Thyroid gland (tissue), 4 donors: ENCODE measurements at regions not wholly inside any gene's neighbourhood (a gene's known extent, or its start where the extent isn't known, plus 50 kb on each side); places are given as distances from the start of the nearest gene placed in this dataset.

ENCODE experiments used
- POLR2A ChIP-seq, 2 donors: fragments of 450-650 bp; IDR thresholded peaks; one replicate each; pipeline ENCODE4 v1.6.1; 2017; ENCODE audit warnings: antibody characterized with exemption in 2 of 2, mild to moderate bottlenecking in 2 of 2, moderate library complexity in 1 of 2
- TF ChIP-seq, protein P1 (sequence below), 6 experiments: fragments of 200-600 bp in 3 of 6; fragments of 450-650 bp in 3 of 6; sonication (generic) in 3 of 6; IDR thresholded peaks; one replicate each; pipeline ENCODE4 v1.5.1; 2016 to 2019; ENCODE audit warnings: antibody characterized with exemption in 6 of 6, mild to moderate bottlenecking in 2 of 6, inconsistent platforms in 1 of 6, moderate library complexity in 1 of 6

DNA sequence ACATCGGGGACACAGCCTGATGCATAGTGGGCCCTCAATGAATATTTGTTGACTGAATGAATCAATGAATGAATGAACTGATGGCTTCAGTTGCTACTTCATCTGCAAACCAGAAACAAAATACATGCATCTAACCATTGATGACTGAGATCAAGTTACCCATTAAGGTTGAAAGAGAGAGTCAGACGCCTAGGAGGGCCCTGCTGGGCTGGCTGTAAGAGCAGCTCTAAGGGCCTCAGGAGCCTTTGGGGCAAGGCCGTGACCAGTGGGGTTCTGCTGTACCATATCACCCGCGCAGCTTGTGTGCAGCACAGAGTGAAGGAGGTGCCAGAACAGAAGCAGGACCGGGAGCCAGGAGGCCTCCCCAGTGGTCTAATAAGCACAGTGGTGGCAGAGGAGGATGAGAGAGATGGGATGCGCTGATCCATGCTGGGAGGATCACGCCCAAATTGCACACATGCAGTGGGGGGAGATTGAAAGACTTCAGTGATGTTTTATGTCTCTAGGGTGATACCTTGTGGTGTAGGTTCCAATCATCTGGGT lies 96.1 kb upstream of the KCNG1 start:
- no peak for TF ChIP-seq POLR2A (IDR thresholded peaks at IDR 0.05)
- TF ChIP-seq, protein P1, sequence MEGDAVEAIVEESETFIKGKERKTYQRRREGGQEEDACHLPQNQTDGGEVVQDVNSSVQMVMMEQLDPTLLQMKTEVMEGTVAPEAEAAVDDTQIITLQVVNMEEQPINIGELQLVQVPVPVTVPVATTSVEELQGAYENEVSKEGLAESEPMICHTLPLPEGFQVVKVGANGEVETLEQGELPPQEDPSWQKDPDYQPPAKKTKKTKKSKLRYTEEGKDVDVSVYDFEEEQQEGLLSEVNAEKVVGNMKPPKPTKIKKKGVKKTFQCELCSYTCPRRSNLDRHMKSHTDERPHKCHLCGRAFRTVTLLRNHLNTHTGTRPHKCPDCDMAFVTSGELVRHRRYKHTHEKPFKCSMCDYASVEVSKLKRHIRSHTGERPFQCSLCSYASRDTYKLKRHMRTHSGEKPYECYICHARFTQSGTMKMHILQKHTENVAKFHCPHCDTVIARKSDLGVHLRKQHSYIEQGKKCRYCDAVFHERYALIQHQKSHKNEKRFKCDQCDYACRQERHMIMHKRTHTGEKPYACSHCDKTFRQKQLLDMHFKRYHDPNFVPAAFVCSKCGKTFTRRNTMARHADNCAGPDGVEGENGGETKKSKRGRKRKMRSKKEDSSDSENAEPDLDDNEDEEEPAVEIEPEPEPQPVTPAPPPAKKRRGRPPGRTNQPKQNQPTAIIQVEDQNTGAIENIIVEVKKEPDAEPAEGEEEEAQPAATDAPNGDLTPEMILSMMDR (IDR thresholded peaks at IDR 0.05): no peak
